ENCODE measurements at regions not wholly inside any gene's neighbourhood (a gene's known extent, or its start where the extent isn't known, plus 50 kb on each side); places are given as distances from the start of the nearest gene placed in this dataset.

DNA sequence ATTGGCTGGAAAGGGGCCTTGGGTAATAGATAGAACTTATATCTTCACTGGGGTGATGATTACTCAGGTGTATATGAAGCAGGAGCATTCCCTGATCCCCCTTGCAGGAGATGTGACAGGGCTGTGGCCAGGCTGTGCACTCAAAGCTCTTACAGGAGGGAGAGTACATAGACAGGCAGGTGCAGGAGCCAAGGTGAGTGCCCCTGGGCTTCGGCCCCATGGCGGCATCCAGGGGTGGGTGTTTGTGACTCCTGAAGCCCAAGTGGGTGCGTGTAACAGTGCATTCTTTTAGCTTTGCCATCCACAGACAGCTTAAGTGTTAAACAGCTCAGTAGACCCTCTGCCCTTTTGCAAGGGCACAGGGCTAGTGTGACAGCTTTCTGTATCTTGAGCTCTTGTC, 236.6 kb upstream of the GPR149 start:
- Mint-ChIP-seq H3K27me3 (no peaks in the 10 kb centered on the region), H3K9me3 (ENCODE audit: insufficient read depth) (no peaks in the 10 kb centered on the region), H3K4me1 (no peaks in the 10 kb centered on the region), H3K4me3 (no peak overlapping the region), H3K27ac (no peak overlapping the region)
- no peaks in the 10 kb centered on the region for H3K36me3 ChIP-seq (replicated peaks in 1 of 2; ENCODE audit: control extremely low read depth in 1 of 2, control insufficient read depth in 1 of 2, extremely low read depth in 1 of 2, insufficient read depth in 2 of 2, low read length in 1 of 2)
- no peaks in the 10 kb centered on the region for H3K79me2 ChIP-seq (ENCODE audit: control insufficient read depth, insufficient read depth, low read length)
- H3K27ac ChIP-seq (ENCODE audit: low read length in 2 of 2): no peak overlapping the region
- H3K4me3 ChIP-seq (ENCODE audit: control extremely low read depth in 1 of 5, extremely low read depth in 1 of 5, insufficient read depth in 1 of 5, low read depth in 2 of 5, low read length in 4 of 5): no peak overlapping the region
- no peak for TF ChIP-seq EZH2 (IDR thresholded peaks at IDR 0.05; ENCODE audit: borderline replicate concordance, insufficient read depth, low read depth, low read length, poor library complexity, severe bottlenecking)
- TF ChIP-seq, protein P1, sequence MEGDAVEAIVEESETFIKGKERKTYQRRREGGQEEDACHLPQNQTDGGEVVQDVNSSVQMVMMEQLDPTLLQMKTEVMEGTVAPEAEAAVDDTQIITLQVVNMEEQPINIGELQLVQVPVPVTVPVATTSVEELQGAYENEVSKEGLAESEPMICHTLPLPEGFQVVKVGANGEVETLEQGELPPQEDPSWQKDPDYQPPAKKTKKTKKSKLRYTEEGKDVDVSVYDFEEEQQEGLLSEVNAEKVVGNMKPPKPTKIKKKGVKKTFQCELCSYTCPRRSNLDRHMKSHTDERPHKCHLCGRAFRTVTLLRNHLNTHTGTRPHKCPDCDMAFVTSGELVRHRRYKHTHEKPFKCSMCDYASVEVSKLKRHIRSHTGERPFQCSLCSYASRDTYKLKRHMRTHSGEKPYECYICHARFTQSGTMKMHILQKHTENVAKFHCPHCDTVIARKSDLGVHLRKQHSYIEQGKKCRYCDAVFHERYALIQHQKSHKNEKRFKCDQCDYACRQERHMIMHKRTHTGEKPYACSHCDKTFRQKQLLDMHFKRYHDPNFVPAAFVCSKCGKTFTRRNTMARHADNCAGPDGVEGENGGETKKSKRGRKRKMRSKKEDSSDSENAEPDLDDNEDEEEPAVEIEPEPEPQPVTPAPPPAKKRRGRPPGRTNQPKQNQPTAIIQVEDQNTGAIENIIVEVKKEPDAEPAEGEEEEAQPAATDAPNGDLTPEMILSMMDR (IDR thresholded peaks at IDR 0.05): no peak
- 97% methylated on average over 3 of the region's 3 CpGs for WGBS (ENCODE audit: insufficient coverage)
- H3K27me3 ChIP-seq (replicated peaks in 1 of 4; ENCODE audit: control extremely low read depth in 1 of 4, control insufficient read depth in 3 of 4, insufficient read depth in 4 of 4, low read length in 3 of 4): no peaks in the 10 kb centered on the region
- DNase-seq (no peak), ATAC-seq (ENCODE audit: low read depth) (no peak)
- no peak overlapping the region for H2AFZ ChIP-seq (ENCODE audit: insufficient read depth, low read depth, low read length, poor library complexity, severe bottlenecking)
- H4K20me1 ChIP-seq (ENCODE audit: control insufficient read depth, insufficient read depth, low read length, poor library complexity, severe bottlenecking): no peaks in the 10 kb centered on the region
- intact Hi-C loops (cut with micrococcal nuclease): no loop called here
- H3K4me1 ChIP-seq (ENCODE audit: control insufficient read depth in 2 of 2, insufficient read depth in 2 of 2, low read length in 2 of 2): no peaks in the 10 kb centered on the region
- ChIA-PET CTCF (no interaction called here), POLR2A (no interaction called here)
- H3K9me3 ChIP-seq (ENCODE audit: control extremely low read depth in 1 of 3, control insufficient read depth in 2 of 3, insufficient read depth in 1 of 3, low read length in 2 of 3): peaks cover 0 to 3% (median 0%) of the 10 kb centered on the region in 3 donors
- H3K9ac ChIP-seq (ENCODE audit: low read length): no peak overlapping the region
- no peak overlapping the region for H3K4me2 ChIP-seq (replicated peaks; ENCODE audit: low read depth, low read length, poor library complexity, severe bottlenecking)

- Mint-ChIP-seq H3K4me3 (no peak overlapping the region), H3K4me1 (no peaks in the 10 kb centered on the region), H3K9me3 (ENCODE audit: insufficient read depth) (no peaks in the 10 kb centered on the region), H3K27me3 (no peaks in the 10 kb centered on the region), H3K27ac (no peak overlapping the region)
- no peak overlapping the region for H3K4me3 ChIP-seq (ENCODE audit: control extremely low read depth in 1 of 5, extremely low read depth in 1 of 5, insufficient read depth in 1 of 5, low read depth in 2 of 5, low read length in 4 of 5)
- no peak overlapping the region for H3K4me2 ChIP-seq (replicated peaks; ENCODE audit: low read depth, low read length, poor library complexity, severe bottlenecking)
- ATAC-seq (ENCODE audit: low read depth): no peak
- no peaks in the 10 kb centered on the region for H3K27me3 ChIP-seq (replicated peaks in 1 of 4; ENCODE audit: control extremely low read depth in 1 of 4, control insufficient read depth in 3 of 4, insufficient read depth in 4 of 4, low read length in 3 of 4)
- no peak for TF ChIP-seq EZH2 (IDR thresholded peaks at IDR 0.05; ENCODE audit: borderline replicate concordance, insufficient read depth, low read depth, low read length, poor library complexity, severe bottlenecking)
- TF ChIP-seq, protein P1 (IDR thresholded peaks at IDR 0.05): no peak
- H2AFZ ChIP-seq (ENCODE audit: insufficient read depth, low read depth, low read length, poor library complexity, severe bottlenecking): no peak overlapping the region
- H3K27ac ChIP-seq (ENCODE audit: low read length in 2 of 2): no peak overlapping the region
- intact Hi-C loops (cut with micrococcal nuclease): no loop called here
- H3K36me3 ChIP-seq (replicated peaks in 1 of 2; ENCODE audit: control extremely low read depth in 1 of 2, control insufficient read depth in 1 of 2, extremely low read depth in 1 of 2, insufficient read depth in 2 of 2, low read length in 1 of 2): no peaks in the 10 kb centered on the region
- POLR2A ChIA-PET: no interaction called here
- no peaks in the 10 kb centered on the region for H3K4me1 ChIP-seq (ENCODE audit: control insufficient read depth in 2 of 2, insufficient read depth in 2 of 2, low read length in 2 of 2)
- H3K9me3 ChIP-seq (ENCODE audit: control extremely low read depth in 1 of 3, control insufficient read depth in 2 of 3, insufficient read depth in 1 of 3, low read length in 2 of 3): peaks cover 0 to 3% (median 0%) of the 10 kb centered on the region in 3 donors
- CTCF ChIA-PET: no interaction called here
- DNase-seq: no peak
- no peak overlapping the region for H3K9ac ChIP-seq (ENCODE audit: low read length)
- H4K20me1 ChIP-seq (ENCODE audit: control insufficient read depth, insufficient read depth, low read length, poor library complexity, severe bottlenecking): no peaks in the 10 kb centered on the region
- H3K79me2 ChIP-seq (ENCODE audit: control insufficient read depth, insufficient read depth, low read length): no peaks in the 10 kb centered on the region
Measured at GRCh38 chr3:154664714-154665113, 234.7 kb upstream of the GPR149 start.

Data from B cell (primary cell).